Inferior parietal cortex (tissue), 1 donor: ENCODE measurements at regions not wholly inside any gene's neighbourhood (a gene's known extent, or its start where the extent isn't known, plus 50 kb on each side); places are given as distances from the start of the nearest gene placed in this dataset.

Experiments
- DNase-seq: peaks from one replicate; pipeline ENCODE4 v3.0.0-alpha.2; 2016; ENCODE audit errors: extremely low spot score

- no peak for DNase-seq
These were observed 206.1 kb upstream of the PHYHIPL start for GRCh38 chr10:58970160-58970915.

GRCh38 chr10:58971211-58971610 is 205.2 kb upstream of the PHYHIPL start:
- DNase-seq, result no peak

DNA sequence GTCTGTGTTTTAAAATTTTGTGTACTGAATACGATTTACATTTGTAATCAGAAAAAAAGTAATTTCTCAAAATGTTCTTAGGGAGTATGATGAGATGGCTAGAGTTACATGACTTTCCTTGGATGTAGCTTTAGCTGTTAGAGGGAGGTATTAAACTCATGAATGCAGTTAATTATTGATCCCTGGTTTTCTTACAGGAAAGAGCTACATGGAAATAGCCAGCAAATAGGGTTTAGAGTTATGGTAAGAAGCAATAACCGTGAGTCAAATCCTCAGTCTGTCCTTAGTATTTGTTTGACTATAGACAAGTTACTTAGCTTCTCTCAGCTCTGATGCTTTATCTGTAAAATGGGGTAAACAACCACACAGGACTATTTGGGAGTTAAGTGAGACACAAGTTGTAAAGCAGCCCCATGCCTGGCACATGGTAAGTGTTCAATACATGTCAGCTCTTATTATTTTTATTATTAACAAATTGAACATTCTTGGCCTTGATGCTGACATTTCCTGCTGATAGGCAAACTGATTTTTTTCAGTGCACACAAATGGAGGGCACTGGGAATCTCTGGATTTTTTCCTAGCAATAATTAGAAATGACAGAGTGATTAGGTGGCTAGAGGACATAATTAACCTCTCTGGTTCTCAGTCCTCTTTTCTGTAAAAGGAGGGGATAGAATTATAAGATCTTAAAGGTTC is 204.5 kb upstream of the PHYHIPL start:
- DNase-seq, result no peak

DNA sequence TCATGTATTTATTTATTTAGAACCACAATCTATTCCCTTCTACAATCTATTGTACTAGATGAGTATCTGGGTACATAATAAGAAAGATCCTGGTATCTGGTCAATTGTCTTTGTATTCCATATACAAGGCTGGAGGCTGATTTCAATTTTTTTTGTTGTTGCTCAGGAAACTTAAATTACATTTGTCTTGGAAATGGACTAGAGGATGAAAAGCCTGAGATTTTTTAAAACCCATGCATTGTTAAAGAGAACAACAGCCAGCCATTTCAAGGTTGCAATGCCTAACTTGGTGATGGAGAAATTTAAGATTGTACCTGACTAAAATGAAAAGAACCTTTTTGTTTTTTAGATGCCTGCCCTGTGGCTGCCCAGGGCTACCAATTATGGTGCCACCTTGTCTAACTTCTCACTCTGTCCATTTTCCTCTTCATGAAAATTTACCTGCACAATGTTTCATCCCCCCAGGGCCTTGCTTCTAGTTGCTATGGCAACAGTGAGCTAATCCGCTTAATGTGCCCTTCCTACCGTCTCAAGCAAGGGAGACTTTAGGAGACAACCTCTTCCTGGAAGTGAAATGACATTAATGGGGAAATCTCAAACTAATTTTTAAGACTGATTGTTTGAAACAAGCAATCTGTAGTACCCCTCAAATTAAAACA is 203.7 kb upstream of the PHYHIPL start:
- DNase-seq, result no peak

GRCh38 chr10:58973235-58973595 is 203.2 kb upstream of the PHYHIPL start:
- no peak for DNase-seq

DNA sequence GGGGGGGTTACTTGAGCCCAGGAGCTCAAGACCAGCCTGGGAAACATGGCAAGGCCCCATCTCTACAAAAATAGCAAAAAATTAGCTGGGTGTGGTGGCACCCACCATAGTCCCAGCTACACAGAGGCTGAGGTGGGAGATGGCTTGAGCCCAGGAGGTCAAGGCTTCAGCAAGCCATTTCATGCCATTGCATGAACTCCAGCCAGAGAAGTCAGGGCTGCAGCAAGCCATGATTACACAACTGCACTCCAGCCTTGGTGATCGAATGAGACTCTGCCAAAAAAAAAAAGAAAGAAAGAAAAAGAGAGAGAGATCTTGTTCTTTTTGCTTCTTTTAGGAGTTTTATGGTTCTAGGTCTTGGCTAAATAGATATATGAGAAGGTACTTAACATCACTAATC is 200.2 kb upstream of the PHYHIPL start:
- DNase-seq, result no peak

- no peak for DNase-seq
These were observed 196.7 kb upstream of the PHYHIPL start for GRCh38 chr10:58979711-58980110.

- DNase-seq, result no peak
These were observed 195.5 kb upstream of the PHYHIPL start for GRCh38 chr10:58980826-58981415.

- no peak for DNase-seq
These were observed 194.6 kb upstream of the PHYHIPL start for GRCh38 chr10:58981846-58982245.

GRCh38 chr10:58982470-58983239 is 193.8 kb upstream of the PHYHIPL start:
- DNase-seq, result no peak

- no peak for DNase-seq
These were observed 191.2 kb upstream of the PHYHIPL start for GRCh38 chr10:58985216-58985615.

GRCh38 chr10:58989486-58990039 is 186.9 kb upstream of the PHYHIPL start:
- no peak for DNase-seq

DNA sequence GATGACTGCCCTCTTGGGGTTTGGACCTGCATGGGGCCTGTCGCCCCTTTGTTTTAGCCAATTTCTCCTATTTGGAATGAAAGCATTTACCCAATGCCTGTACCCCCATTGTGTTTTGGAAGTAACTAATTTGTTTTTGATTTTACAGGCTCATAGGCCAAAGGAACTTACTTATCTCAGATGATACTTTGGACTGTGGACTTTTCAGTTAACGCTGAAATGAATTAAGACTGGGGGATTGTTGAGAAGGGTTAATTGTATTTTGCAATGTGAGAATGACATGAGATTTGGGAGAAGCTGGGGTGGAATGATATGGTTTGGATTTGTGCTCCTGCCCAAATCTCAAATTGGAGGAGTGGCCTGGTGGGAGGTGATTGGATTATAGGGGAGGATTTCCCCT is 185.8 kb upstream of the PHYHIPL start:
- no peak for DNase-seq

DNA sequence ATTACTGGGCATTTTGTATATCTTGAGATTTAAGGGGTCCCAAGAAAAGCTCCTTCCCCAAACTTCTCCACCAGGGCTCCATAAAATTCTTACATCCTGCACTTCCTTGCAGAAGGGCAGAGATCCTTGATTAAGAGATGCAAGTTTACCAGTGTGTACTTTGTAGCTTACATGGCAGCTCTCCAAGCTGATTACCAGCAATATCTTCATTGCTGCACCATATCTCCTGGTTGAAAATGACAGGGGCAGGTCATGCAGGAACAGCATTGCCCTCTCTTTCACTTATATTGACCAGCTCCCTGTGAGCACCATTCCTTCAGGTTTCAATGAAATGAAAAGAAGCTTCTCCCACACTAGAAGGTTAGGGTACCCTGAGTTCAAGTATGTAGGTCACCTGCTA is 184.6 kb upstream of the PHYHIPL start:
- no peak for DNase-seq

GRCh38 chr10:58992830-58993460 is 183.5 kb upstream of the PHYHIPL start:
- DNase-seq, result peak; percentile 61

- DNase-seq, result peak; percentile 87
These were observed 182.8 kb upstream of the PHYHIPL start for GRCh38 chr10:58993480-58994221.

GRCh38 chr10:58994226-58995057 is 182.0 kb upstream of the PHYHIPL start:
- DNase-seq, result no peak

- peak; percentile 12 for DNase-seq
These were observed 181.3 kb upstream of the PHYHIPL start for GRCh38 chr10:58995058-58995596.

DNA sequence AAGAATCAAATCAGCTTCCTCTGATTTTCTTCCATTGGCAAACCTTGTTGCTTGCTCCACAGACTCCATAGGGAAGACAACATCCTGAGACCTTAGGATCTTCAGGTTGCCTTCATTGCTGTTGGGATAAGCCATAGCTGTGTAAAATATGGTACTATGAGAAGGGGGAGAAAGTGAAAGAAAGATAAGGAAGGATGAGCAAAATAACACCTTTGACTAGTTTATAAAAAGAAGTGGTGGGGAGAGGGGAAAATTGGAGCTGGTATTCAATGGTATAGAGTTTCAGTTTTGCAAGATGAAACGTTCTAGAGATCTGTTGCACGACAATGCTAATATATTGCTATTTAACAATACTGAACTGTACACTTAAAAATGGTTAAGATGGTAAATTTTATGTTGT is 180.4 kb upstream of the PHYHIPL start:
- DNase-seq, result no peak
